PFSK-1 (cell line): ENCODE measurements at regions not wholly inside any gene's neighbourhood (a gene's known extent, or its start where the extent isn't known, plus 50 kb on each side); places are given as distances from the start of the nearest gene placed in this dataset.

Experiments
- FOXP2 ChIP-seq: optimal IDR thresholded peaks from 2 replicates; pipeline ENCODE3; 2011; ENCODE audit warnings: borderline replicate concordance, control low read depth, inconsistent platforms; ENCODE audit not compliant: insufficient read depth; ENCODE audit errors: extremely low read length, extremely low read depth
- POLR2AphosphoS5 ChIP-seq: IDR thresholded peaks from 2 replicates; pipeline ENCODE4 v1.6.1; 2012; ENCODE audit warnings: low read depth, mild to moderate bottlenecking, control low read depth, low read length, moderate library complexity
- REST ChIP-seq, 2 experiments: IDR thresholded peaks; 2 replicates each; pipeline versions ENCODE4 v1.6.1 to v1.8.0; 2011 to 2012; ENCODE audit warnings: low read depth in 2 of 2, low read length in 2 of 2, control low read depth in 1 of 2, inconsistent platforms in 1 of 2, mild to moderate bottlenecking in 1 of 2, moderate library complexity in 1 of 2; ENCODE audit not compliant: insufficient read depth in 1 of 2
- SIN3A ChIP-seq: IDR thresholded peaks from 2 replicates; pipeline ENCODE4 v1.6.1; 2012; ENCODE audit warnings: mild to moderate bottlenecking, low read length, moderate library complexity, borderline replicate concordance; ENCODE audit not compliant: insufficient read depth
- TAF1 ChIP-seq: IDR thresholded peaks from 2 replicates; pipeline ENCODE4 v1.6.1; 2012; ENCODE audit warnings: low read length, control low read depth, borderline replicate concordance; ENCODE audit not compliant: insufficient read depth

GRCh38 chr15:62912282-62912681 is 130.3 kb upstream of the TPM1 start:
- no peak for TF ChIP-seq POLR2AphosphoS5
- no peak for TF ChIP-seq TAF1
- no peak for TF ChIP-seq SIN3A
- no peak for TF ChIP-seq REST (IDR thresholded peaks at IDR 0.05; ENCODE audit: insufficient read depth in 1 of 2, low read depth in 2 of 2, low read length in 2 of 2)
- TF ChIP-seq FOXP2: no peak

- TF ChIP-seq SIN3A: no peak
- no peak for TF ChIP-seq FOXP2
- TF ChIP-seq POLR2AphosphoS5: no peak
- TF ChIP-seq REST (IDR thresholded peaks at IDR 0.05; ENCODE audit: insufficient read depth in 1 of 2, low read depth in 2 of 2, low read length in 2 of 2): no peak
- no peak for TF ChIP-seq TAF1
Measured at GRCh38 chr15:62912808-62913207, 129.7 kb upstream of the TPM1 start.

GRCh38 chr15:62913246-62913645 is 129.3 kb upstream of the TPM1 start:
- TF ChIP-seq FOXP2 (no peak), SIN3A (no peak), REST (IDR thresholded peaks at IDR 0.05; ENCODE audit: insufficient read depth in 1 of 2, low read depth in 2 of 2, low read length in 2 of 2) (no peak), TAF1 (no peak), POLR2AphosphoS5 (no peak)

GRCh38 chr15:62914461-62915079 is 128.0 kb upstream of the TPM1 start:
- TF ChIP-seq SIN3A (no peak), REST (IDR thresholded peaks at IDR 0.05; ENCODE audit: insufficient read depth in 1 of 2, low read depth in 2 of 2, low read length in 2 of 2) (no peak)
